ENCODE measurements at regions not wholly inside any gene's neighbourhood (a gene's known extent, or its start where the extent isn't known, plus 50 kb on each side); places are given as distances from the start of the nearest gene placed in this dataset.

DNA sequence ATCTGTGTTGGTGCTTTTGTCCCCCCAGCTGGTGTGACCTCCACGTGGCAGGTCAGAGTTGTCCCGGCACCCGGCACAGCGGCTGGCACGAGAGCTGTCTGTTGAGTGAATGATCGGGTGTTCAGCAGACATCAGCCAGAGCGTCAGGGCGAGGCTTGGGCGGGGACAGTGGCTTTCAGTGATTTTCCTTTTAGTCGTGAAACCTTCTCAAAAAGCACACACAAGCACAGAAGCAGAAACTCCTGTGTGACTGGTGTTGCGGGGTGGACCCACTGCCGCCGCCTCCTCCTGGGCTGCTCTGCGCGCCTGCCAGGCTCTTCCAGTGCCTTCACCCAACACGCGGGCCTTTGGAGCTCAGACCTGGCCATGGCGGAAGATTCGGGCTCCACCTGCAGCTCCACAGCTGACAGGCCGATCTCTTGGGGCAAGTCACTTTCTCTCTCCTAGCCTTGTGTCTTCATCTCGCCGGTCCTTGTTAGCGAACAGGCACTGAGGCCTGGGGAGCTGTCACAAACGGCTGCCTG lies 51.4 kb upstream of the HGFAC start:
- FAIRE-seq, result no peak
- Mint-ChIP-seq H3K27ac (ENCODE audit: unreplicated experiment) (no peak overlapping the region), H3K4me1 (ENCODE audit: low read depth, unreplicated experiment) (peaks cover 45% of the 10 kb centered on the region), H3K9me3 (ENCODE audit: unreplicated experiment) (no peaks in the 10 kb centered on the region), H3K4me3 (ENCODE audit: unreplicated experiment) (no peak overlapping the region), H3K36me3 (ENCODE audit: low read depth, unreplicated experiment) (peaks cover 3% of the 10 kb centered on the region), H3K27me3 (ENCODE audit: low read depth, unreplicated experiment) (peaks cover 2% of the 10 kb centered on the region)
- Histone ChIP-seq H3K4me2 (ENCODE audit: low read length) (no peak overlapping the region), H3K79me2 (ENCODE audit: insufficient read depth, low read length) (peaks cover 10% of the 10 kb centered on the region), H3K4me1 (ENCODE audit: insufficient read depth, low read length) (peaks cover 34% of the 10 kb centered on the region), H3K9me3 (ENCODE audit: insufficient read depth, low read depth, low read length) (no peaks in the 10 kb centered on the region), H3K36me3 (ENCODE audit: insufficient read depth, low read length) (no peaks in the 10 kb centered on the region), H2AFZ (ENCODE audit: low read depth, low read length) (no peak overlapping the region), H3K27me3 (ENCODE audit: insufficient read depth, low read length) (no peaks in the 10 kb centered on the region), H3K4me3 (ENCODE audit: insufficient read depth, low read depth, low read length) (no peak overlapping the region), H4K20me1 (ENCODE audit: insufficient read depth, low read length) (peaks cover 4% of the 10 kb centered on the region), H3K9ac (ENCODE audit: low read length) (no peak overlapping the region), H3K27ac (ENCODE audit: low read depth, low read length) (no peak overlapping the region)
- TF ChIP-seq, protein P1, sequence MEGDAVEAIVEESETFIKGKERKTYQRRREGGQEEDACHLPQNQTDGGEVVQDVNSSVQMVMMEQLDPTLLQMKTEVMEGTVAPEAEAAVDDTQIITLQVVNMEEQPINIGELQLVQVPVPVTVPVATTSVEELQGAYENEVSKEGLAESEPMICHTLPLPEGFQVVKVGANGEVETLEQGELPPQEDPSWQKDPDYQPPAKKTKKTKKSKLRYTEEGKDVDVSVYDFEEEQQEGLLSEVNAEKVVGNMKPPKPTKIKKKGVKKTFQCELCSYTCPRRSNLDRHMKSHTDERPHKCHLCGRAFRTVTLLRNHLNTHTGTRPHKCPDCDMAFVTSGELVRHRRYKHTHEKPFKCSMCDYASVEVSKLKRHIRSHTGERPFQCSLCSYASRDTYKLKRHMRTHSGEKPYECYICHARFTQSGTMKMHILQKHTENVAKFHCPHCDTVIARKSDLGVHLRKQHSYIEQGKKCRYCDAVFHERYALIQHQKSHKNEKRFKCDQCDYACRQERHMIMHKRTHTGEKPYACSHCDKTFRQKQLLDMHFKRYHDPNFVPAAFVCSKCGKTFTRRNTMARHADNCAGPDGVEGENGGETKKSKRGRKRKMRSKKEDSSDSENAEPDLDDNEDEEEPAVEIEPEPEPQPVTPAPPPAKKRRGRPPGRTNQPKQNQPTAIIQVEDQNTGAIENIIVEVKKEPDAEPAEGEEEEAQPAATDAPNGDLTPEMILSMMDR (IDR thresholded peaks at IDR 0.05; ENCODE audit: insufficient read depth, low read depth, low read length), result no peak
- no peak for TF ChIP-seq EZH2 (IDR thresholded peaks at IDR 0.05; ENCODE audit: insufficient read depth, low read length)
- no peak for DNase-seq (ENCODE audit: low read depth)

DNA sequence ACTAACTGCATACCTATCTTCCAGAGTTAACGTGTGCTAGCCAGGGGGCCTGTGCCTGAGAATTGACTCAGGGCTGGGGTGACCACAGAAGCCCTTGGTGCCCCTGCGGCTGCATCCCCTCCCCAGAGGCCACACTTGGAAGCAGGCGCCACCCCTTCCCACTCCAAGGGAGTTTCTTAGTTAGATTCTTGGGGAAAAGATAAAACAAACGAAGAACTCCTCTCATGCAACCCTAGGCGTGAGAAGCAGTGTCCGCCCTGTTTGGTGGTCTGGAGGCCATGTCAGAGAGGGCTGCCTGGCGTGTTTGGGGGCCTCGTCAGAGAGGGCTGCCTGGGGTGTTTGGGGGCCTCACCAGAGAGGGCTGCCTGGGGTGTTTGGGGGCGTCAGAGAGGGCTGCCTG lies 50.3 kb upstream of the HGFAC start:
- FAIRE-seq, result no peak
- H3K27ac ChIP-seq (ENCODE audit: low read depth, low read length), result no peak overlapping the region
- H3K9me3 ChIP-seq (ENCODE audit: insufficient read depth, low read depth, low read length), result no peaks in the 10 kb centered on the region
- no peak overlapping the region for H3K9ac ChIP-seq (ENCODE audit: low read length)
- no peak overlapping the region for H2AFZ ChIP-seq (ENCODE audit: low read depth, low read length)
- H4K20me1 ChIP-seq (ENCODE audit: insufficient read depth, low read length), result peaks cover 4% of the 10 kb centered on the region
- no peaks in the 10 kb centered on the region for H3K36me3 ChIP-seq (ENCODE audit: insufficient read depth, low read length)
- Mint-ChIP-seq H3K36me3 (ENCODE audit: low read depth, unreplicated experiment) (peaks cover 5% of the 10 kb centered on the region), H3K27ac (ENCODE audit: unreplicated experiment) (no peak overlapping the region), H3K27me3 (ENCODE audit: low read depth, unreplicated experiment) (peaks cover 2% of the 10 kb centered on the region), H3K4me3 (ENCODE audit: unreplicated experiment) (no peak overlapping the region), H3K4me1 (ENCODE audit: low read depth, unreplicated experiment) (peaks cover 39% of the 10 kb centered on the region), H3K9me3 (ENCODE audit: unreplicated experiment) (peaks cover 4% of the 10 kb centered on the region)
- DNase-seq (ENCODE audit: low read depth), result no peak
- no peak overlapping the region for H3K4me2 ChIP-seq (ENCODE audit: low read length)
- H3K4me1 ChIP-seq (ENCODE audit: insufficient read depth, low read length), result peaks cover 32% of the 10 kb centered on the region
- TF ChIP-seq, protein P1 (IDR thresholded peaks at IDR 0.05; ENCODE audit: insufficient read depth, low read depth, low read length), result no peak
- no peak for TF ChIP-seq EZH2 (IDR thresholded peaks at IDR 0.05; ENCODE audit: insufficient read depth, low read length)
- no peak overlapping the region for H3K4me3 ChIP-seq (ENCODE audit: insufficient read depth, low read depth, low read length)
- no peaks in the 10 kb centered on the region for H3K27me3 ChIP-seq (ENCODE audit: insufficient read depth, low read length)
- peaks cover 3% of the 10 kb centered on the region for H3K79me2 ChIP-seq (ENCODE audit: insufficient read depth, low read length)
